H1 (cell line): ENCODE measurements at regions not wholly inside any gene's neighbourhood (a gene's known extent, or its start where the extent isn't known, plus 50 kb on each side); places are given as distances from the start of the nearest gene placed in this dataset.

Experiments
- CTCF ChIA-PET: fragments of 300-600 bp; sonication (Branson Sonifier 250); formaldehyde crosslinking; loops from one replicate; lab custom pipeline; 2021; ENCODE audit not compliant: partially characterized antibody; lab: Charles Lee
- POLR2A ChIA-PET: fragments of 300-600 bp; sonication (Branson Sonifier 250); formaldehyde crosslinking; loops from one replicate; lab custom pipeline; 2021; ENCODE audit warnings: inconsistent platforms; ENCODE audit not compliant: partially characterized antibody; lab: Charles Lee
- DNase-seq, 2 experiments: peaks; one replicate each; pipeline versions ENCODE4 v3.0.0 to v3.0.0-alpha.2; 2010 to 2022; ENCODE audit warnings: low spot score in 2 of 2, low read depth in 1 of 2, mixed read lengths in 1 of 2
- FAIRE-seq: peaks from 2 replicates; lab custom pipeline; 2011; peaks lifted over from hg19 to GRCh38; lab: Jason Lieb, UNC
- H2AFZ ChIP-seq: 2 replicates; pipeline ENCODE4 v1.8.1; 2012; ENCODE audit warnings: low read length, inconsistent platforms
- H2AK5ac ChIP-seq: 2 replicates; pipeline ENCODE4 v1.6.1; 2013; ENCODE audit warnings: low read depth, low read length
- H2BK120ac ChIP-seq: replicated peaks from 2 replicates; pipeline ENCODE3; 2013; ENCODE audit warnings: low read depth, low read length, inconsistent platforms
- H2BK12ac ChIP-seq: 2 replicates; pipeline ENCODE4 v1.6.1; 2013; ENCODE audit warnings: low read depth, low read length
- H2BK15ac ChIP-seq: 2 replicates; pipeline ENCODE4 v1.6.1; 2013; ENCODE audit warnings: low read length
- H2BK20ac ChIP-seq: 2 replicates; pipeline ENCODE4 v1.6.1; 2013; ENCODE audit warnings: low read length
- H2BK5ac ChIP-seq: 2 replicates; pipeline ENCODE4 v1.6.1; 2013; ENCODE audit warnings: low read depth, low read length
- H3K14ac ChIP-seq: 2 replicates; pipeline ENCODE4 v1.6.1; 2013; ENCODE audit warnings: inconsistent platforms; ENCODE audit not compliant: insufficient read length
- H3K18ac ChIP-seq: 2 replicates; pipeline ENCODE4 v1.6.1; 2013; ENCODE audit warnings: low read length; ENCODE audit errors: extremely low read depth
- H3K23ac ChIP-seq: 2 replicates; pipeline ENCODE4 v1.6.1; 2013; ENCODE audit warnings: inconsistent platforms; ENCODE audit not compliant: insufficient read length
- H3K23me2 ChIP-seq: 2 replicates; pipeline ENCODE4 v1.6.1; 2013; ENCODE audit warnings: low read depth, low read length
- H3K27ac ChIP-seq: 2 replicates; pipeline ENCODE4 v1.6.1; 2011; ENCODE audit warnings: low read depth, low read length, inconsistent platforms
- H3K27me3 ChIP-seq, 4 experiments: replicated peaks in 1 of 4; 1 replicate in 1 of 4; 2 replicates in 3 of 4; pipeline versions ENCODE4 v1.6.1 to v1.8.1; 2011 to 2013; ENCODE audit warnings: low read length in 3 of 4, mild to moderate bottlenecking in 3 of 4, inconsistent platforms in 2 of 4, mixed read lengths in 2 of 4, moderate library complexity in 1 of 4; ENCODE audit not compliant: control insufficient read depth in 3 of 4, insufficient read depth in 3 of 4; ENCODE audit errors: extremely low read depth in 1 of 4
- H3K36me3 ChIP-seq, 4 experiments: 2 replicates each; pipeline versions ENCODE4 v1.6.1 to v1.8.1; 2011 to 2013; ENCODE audit warnings: mild to moderate bottlenecking in 4 of 4, low read length in 3 of 4, moderate library complexity in 2 of 4, control low read depth in 1 of 4, inconsistent platforms in 1 of 4; ENCODE audit not compliant: insufficient read depth in 4 of 4, control insufficient read depth in 2 of 4
- H3K4ac ChIP-seq: replicated peaks from 2 replicates; pipeline ENCODE3; 2013; ENCODE audit warnings: low read length, low read depth, mixed read lengths, inconsistent platforms; ENCODE audit not compliant: insufficient read length
- H3K4me1 ChIP-seq, 4 experiments: replicated peaks in 1 of 4; 1 replicate in 1 of 4; 2 replicates in 3 of 4; pipeline versions ENCODE4 v1.6.1 to v1.8.1; 2011 to 2013; ENCODE audit warnings: low read length in 3 of 4, inconsistent platforms in 2 of 4, mixed read lengths in 1 of 4; ENCODE audit not compliant: insufficient read depth in 4 of 4, control insufficient read depth in 3 of 4
- H3K4me2 ChIP-seq, 2 experiments: 2 replicates each; pipeline versions ENCODE4 v1.6.1 to v1.8.1; 2011 to 2013; ENCODE audit warnings: low read depth in 2 of 2, low read length in 2 of 2, control low read depth in 1 of 2, inconsistent platforms in 1 of 2, mild to moderate bottlenecking in 1 of 2; ENCODE audit not compliant: insufficient read depth in 1 of 2
- H3K4me3 ChIP-seq, 4 experiments: fragments of 200-600, 300-600 bp in 1 of 4; sonication (generic), shearing (Covaris generic), sonication (Bioruptor Twin) in 1 of 4; 2 replicates each; pipeline versions ENCODE4 v1.5.1 to v1.8.1; 2011 to 2016; ENCODE audit warnings: low read length in 4 of 4, low read depth in 3 of 4, control low read depth in 2 of 4, inconsistent platforms in 2 of 4, mild to moderate bottlenecking in 2 of 4, mixed read lengths in 1 of 4, moderate library complexity in 1 of 4; ENCODE audit not compliant: insufficient read depth in 2 of 4; ENCODE audit errors: extremely low read depth in 1 of 4
- H3K56ac ChIP-seq: replicated peaks from 2 replicates; pipeline ENCODE3; 2013; ENCODE audit warnings: low read depth, mild to moderate bottlenecking, mixed read lengths, low read length, inconsistent platforms; ENCODE audit not compliant: insufficient read length
- H3K79me1 ChIP-seq: 2 replicates; pipeline ENCODE4 v1.6.1; 2013; ENCODE audit warnings: low read depth, low read length, control low read depth
- H3K79me2 ChIP-seq, 2 experiments: 2 replicates each; pipeline versions ENCODE4 v1.6.1 to v1.8.1; 2012 to 2013; ENCODE audit warnings: low read length in 2 of 2, mild to moderate bottlenecking in 2 of 2, inconsistent platforms in 1 of 2; ENCODE audit not compliant: insufficient read depth in 2 of 2, control insufficient read depth in 1 of 2
- H3K9ac ChIP-seq, 4 experiments: replicated peaks in 1 of 4; 1 replicate in 1 of 4; 2 replicates in 3 of 4; pipeline versions ENCODE4 v1.6.1 to v1.8.1; 2011 to 2013; ENCODE audit warnings: low read depth in 3 of 4, low read length in 3 of 4, control low read depth in 2 of 4, mild to moderate bottlenecking in 2 of 4, moderate library complexity in 2 of 4, inconsistent platforms in 1 of 4; ENCODE audit errors: extremely low read depth in 1 of 4
- H3K9me3 ChIP-seq, 2 experiments: 2 replicates each; pipeline versions ENCODE4 v1.6.1 to v1.8.1; 2012 to 2013; ENCODE audit warnings: mild to moderate bottlenecking in 2 of 2, moderate library complexity in 2 of 2, control low read depth in 1 of 2, inconsistent platforms in 1 of 2, low read depth in 1 of 2, low read length in 1 of 2, mixed read lengths in 1 of 2; ENCODE audit not compliant: insufficient read depth in 2 of 2
- H4K20me1 ChIP-seq, 2 experiments: replicated peaks in 1 of 2; 2 replicates each; pipeline versions ENCODE3 to v1.8.1; 2011 to 2013; ENCODE audit warnings: inconsistent platforms in 2 of 2, low read length in 2 of 2, mild to moderate bottlenecking in 1 of 2; ENCODE audit not compliant: insufficient read depth in 2 of 2, control insufficient read depth in 1 of 2
- H4K5ac ChIP-seq: 2 replicates; pipeline ENCODE4 v1.6.1; 2013; ENCODE audit warnings: low read length, low read depth, mixed read lengths, inconsistent platforms; ENCODE audit not compliant: insufficient read length
- H4K8ac ChIP-seq: 2 replicates; pipeline ENCODE4 v1.8.0; 2013; ENCODE audit warnings: mild to moderate bottlenecking, moderate library complexity, low read length, inconsistent platforms; ENCODE audit not compliant: insufficient read depth; ENCODE audit errors: extremely low read depth
- H4K91ac ChIP-seq: replicated peaks from 2 replicates; pipeline ENCODE3; 2013; ENCODE audit warnings: low read length, mixed read lengths, inconsistent platforms; ENCODE audit not compliant: insufficient read length
- CBX8 ChIP-seq: fragments of 300-800, 300-1000 bp; sonication (generic); IDR thresholded peaks from 2 replicates; pipeline ENCODE4 v1.7.1; 2016; ENCODE audit warnings: low read depth, low read length, borderline replicate concordance
- CEBPB ChIP-seq: IDR thresholded peaks from 2 replicates; pipeline ENCODE4 v1.6.1; 2012; ENCODE audit warnings: low read depth, low read length
- EZH2 ChIP-seq: fragments of 200-600 bp; sonication (generic); IDR thresholded peaks from 2 replicates; pipeline ENCODE4 v1.7.1; 2012; ENCODE audit warnings: low read depth, mild to moderate bottlenecking, moderate library complexity, low read length, inconsistent platforms; ENCODE audit not compliant: severe bottlenecking
- HDAC6 ChIP-seq: IDR thresholded peaks from one replicate; pipeline ENCODE4 v1.7.1; 2012; ENCODE audit warnings: low read depth, mild to moderate bottlenecking, inconsistent platforms, low read length, moderate library complexity
- JUN ChIP-seq: IDR thresholded peaks from 2 replicates; pipeline ENCODE4 v1.6.1; 2011; ENCODE audit warnings: low read depth, mild to moderate bottlenecking, improper control_type of control experiment, low read length
- KDM5A ChIP-seq: fragments of 200-600 bp; IDR thresholded peaks from 2 replicates; pipeline ENCODE4 v1.7.1; 2012; ENCODE audit warnings: mild to moderate bottlenecking, low read length, inconsistent platforms, mixed read lengths
- POU5F1 ChIP-seq: IDR thresholded peaks from 2 replicates; pipeline ENCODE4 v1.6.1; 2011; ENCODE audit warnings: low read depth, mild to moderate bottlenecking, low read length, moderate library complexity
- RXRA ChIP-seq: IDR thresholded peaks from 2 replicates; pipeline ENCODE4 v1.6.1; 2011; ENCODE audit warnings: low read depth, mild to moderate bottlenecking, low read length, moderate library complexity; ENCODE audit not compliant: insufficient read depth
- SIN3A ChIP-seq, 2 experiments: IDR thresholded peaks in 1 of 2; conservative IDR thresholded peaks in 1 of 2; 2 replicates each; pipeline ENCODE4 v1.6.1; 2011 to 2012; ENCODE audit warnings: low read length in 2 of 2, improper control_type of control experiment in 1 of 2, low read depth in 1 of 2, mild to moderate bottlenecking in 1 of 2
- SIX5 ChIP-seq: IDR thresholded peaks from 2 replicates; pipeline ENCODE4 v1.6.1; 2011; ENCODE audit warnings: mild to moderate bottlenecking, low read depth, low read length
- YY1 ChIP-seq: IDR thresholded peaks from 2 replicates; pipeline ENCODE4 v1.6.1; 2011; ENCODE audit warnings: low read depth, mild to moderate bottlenecking, low read length
- WGBS, 2 experiments: shearing (Covaris generic) in 1 of 2; methylation state at CpG; one replicate each; pipeline versions ENCODE4 v1.1.6 to v1.1.7; 2013 to 2015; ENCODE audit warnings: low lambda C conversion rate in 2 of 2, mixed read lengths in 2 of 2, inconsistent platforms in 1 of 2, low coverage in 1 of 2, missing lambda C conversion rate in 1 of 2; ENCODE audit not compliant: insufficient replicate concordance in 2 of 2, insufficient coverage in 1 of 2, insufficient read length in 1 of 2; ENCODE audit errors: extremely low coverage in 1 of 2, missing lambda C conversion rate in 1 of 2; 5-methylcytosine and 5-hydroxymethylcytosine counted together
- TF ChIP-seq, protein P1 (sequence below): IDR thresholded peaks from 2 replicates; pipeline ENCODE4 v1.6.1; 2012; ENCODE audit warnings: low read length, inconsistent platforms
- TF ChIP-seq, protein P2 (sequence below): IDR thresholded peaks from 2 replicates; pipeline ENCODE4 v1.6.1; 2012; ENCODE audit warnings: inconsistent platforms

DNA sequence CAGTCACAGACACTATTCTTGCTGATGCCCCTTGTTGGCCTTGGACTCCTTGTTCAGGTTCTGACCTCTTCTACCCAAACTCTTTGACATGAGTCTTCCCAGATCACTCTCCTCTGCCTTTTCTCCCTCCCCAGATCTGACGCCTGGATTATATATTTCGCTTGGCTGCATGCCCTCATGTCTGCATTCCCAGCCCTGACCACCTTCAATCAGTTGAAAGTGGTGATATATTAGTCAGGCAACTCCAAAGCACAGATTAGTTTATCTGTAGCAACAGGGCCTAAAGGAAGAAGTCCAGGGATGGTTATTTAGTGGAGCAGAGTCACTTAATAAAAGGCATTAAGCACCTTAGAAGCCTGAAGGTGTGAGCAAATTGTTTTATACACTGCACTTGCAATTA, 110.0 kb upstream of the GUCA2B start:
- Histone ChIP-seq H2BK5ac (no peak overlapping the region), H3K23ac (no peak overlapping the region), H3K79me2 (no peaks in the 10 kb centered on the region), H3K9ac (no peak overlapping the region), H2AFZ (no peak overlapping the region), H4K20me1 (peaks cover 0 to under 1% of the 10 kb centered on the region in 2 experiments), H3K56ac (no peak overlapping the region), H2BK15ac (no peak overlapping the region), H3K4me2 (no peak overlapping the region), H4K5ac (no peak overlapping the region), H4K91ac (no peak overlapping the region), H3K23me2 (no peaks in the 10 kb centered on the region; the same call in 1 of the 2 replicates), H3K4ac (no peak overlapping the region), H3K79me1 (no peaks in the 10 kb centered on the region), H3K36me3 (no peaks in the 10 kb centered on the region), H3K14ac (no peak overlapping the region), H3K27ac (no peak overlapping the region), H4K8ac (no peak overlapping the region), H3K18ac (no peak overlapping the region), H3K27me3 (peaks cover 0 to 2% (median 0%) of the 10 kb centered on the region in 4 experiments; a peak in 2 of 7 replicates), H3K9me3 (no peaks in the 10 kb centered on the region), H3K4me1 (no peaks in the 10 kb centered on the region), H3K4me3 (no peak overlapping the region), H2BK120ac (no peak overlapping the region), H2AK5ac (no peak overlapping the region), H2BK20ac (no peak overlapping the region), H2BK12ac (no peak overlapping the region)
- DNase-seq (no peak), FAIRE-seq (no peak)
- ChIA-PET POLR2A (no interaction called here), CTCF (no interaction called here)
- WGBS, 2 experiments, result 96% methylated on average over 2 of the region's 2 CpGs; no CpG with 5 or more reads in 1 of the 2 experiments
- no peak for TF ChIP-seq CEBPB
- TF ChIP-seq POU5F1, result no peak
- TF ChIP-seq RXRA, result no peak
- no peak for TF ChIP-seq HDAC6
- TF ChIP-seq, protein P1, sequence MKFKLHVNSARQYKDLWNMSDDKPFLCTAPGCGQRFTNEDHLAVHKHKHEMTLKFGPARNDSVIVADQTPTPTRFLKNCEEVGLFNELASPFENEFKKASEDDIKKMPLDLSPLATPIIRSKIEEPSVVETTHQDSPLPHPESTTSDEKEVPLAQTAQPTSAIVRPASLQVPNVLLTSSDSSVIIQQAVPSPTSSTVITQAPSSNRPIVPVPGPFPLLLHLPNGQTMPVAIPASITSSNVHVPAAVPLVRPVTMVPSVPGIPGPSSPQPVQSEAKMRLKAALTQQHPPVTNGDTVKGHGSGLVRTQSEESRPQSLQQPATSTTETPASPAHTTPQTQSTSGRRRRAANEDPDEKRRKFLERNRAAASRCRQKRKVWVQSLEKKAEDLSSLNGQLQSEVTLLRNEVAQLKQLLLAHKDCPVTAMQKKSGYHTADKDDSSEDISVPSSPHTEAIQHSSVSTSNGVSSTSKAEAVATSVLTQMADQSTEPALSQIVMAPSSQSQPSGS, result no peak
- TF ChIP-seq, protein P2, sequence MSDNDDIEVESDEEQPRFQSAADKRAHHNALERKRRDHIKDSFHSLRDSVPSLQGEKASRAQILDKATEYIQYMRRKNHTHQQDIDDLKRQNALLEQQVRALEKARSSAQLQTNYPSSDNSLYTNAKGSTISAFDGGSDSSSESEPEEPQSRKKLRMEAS, result no peak
- no peak for TF ChIP-seq CBX8
- TF ChIP-seq SIX5, result no peak
- TF ChIP-seq KDM5A, result no peak
- no peak for TF ChIP-seq SIN3A (conservative IDR thresholded peaks at IDR 0.05 in 1 of 2, IDR thresholded peaks at IDR 0.05 in 1 of 2; ENCODE audit: low read depth in 1 of 2, low read length in 2 of 2)
- no peak for TF ChIP-seq JUN
- no peak for TF ChIP-seq YY1
- no peak for TF ChIP-seq EZH2
